GM23338 (cell line): ENCODE measurements at regions not wholly inside any gene's neighbourhood (a gene's known extent, or its start where the extent isn't known, plus 50 kb on each side); places are given as distances from the start of the nearest gene placed in this dataset.

ENCODE experiments used
- ATAC-seq: fragments of 200-7000 bp; cut with Tn5 transposase; 3 replicates; pipeline ENCODE4 v1.9.1; 2020
- DNase-seq: peaks from one replicate; pipeline ENCODE4 v3.0.0-alpha.2; 2015; ENCODE audit warnings: low spot score
- H2AFZ ChIP-seq: fragments of 200-600 bp; sonication (generic); 2 replicates; pipeline ENCODE4 v1.8.0; 2016; ENCODE audit warnings: antibody characterized with exemption, mild to moderate bottlenecking, moderate library complexity
- H3F3A ChIP-seq: fragments of 200-600 bp; sonication (generic); replicated peaks from 2 replicates; pipeline ENCODE4 v1.8.0; 2017; ENCODE audit warnings: antibody characterized with exemption, mixed run types, low read depth
- H3K27ac ChIP-seq: fragments of 200-600 bp; sonication (generic); 2 replicates; pipeline ENCODE4 v1.6.1; 2016; ENCODE audit warnings: low read depth
- H3K27me3 ChIP-seq: fragments of 200-600 bp; sonication (generic); 2 replicates; pipeline ENCODE4 v1.8.0; 2016; ENCODE audit warnings: mild to moderate bottlenecking, mixed run types, moderate library complexity; ENCODE audit not compliant: insufficient read depth
- H3K36me3 ChIP-seq: fragments of 200-600 bp; sonication (generic); 2 replicates; pipeline ENCODE4 v1.8.0; 2016; ENCODE audit warnings: mild to moderate bottlenecking; ENCODE audit not compliant: insufficient read depth
- H3K4me1 ChIP-seq: fragments of 200-600 bp; sonication (generic); 2 replicates; pipeline ENCODE4 v1.8.0; 2016; ENCODE audit warnings: mild to moderate bottlenecking, moderate library complexity; ENCODE audit not compliant: insufficient read depth
- H3K4me2 ChIP-seq: fragments of 200-600 bp; sonication (generic); 2 replicates; pipeline ENCODE4 v1.7.1; 2017; ENCODE audit warnings: mixed run types
- H3K4me3 ChIP-seq: fragments of 200-600 bp; sonication (generic); 2 replicates; pipeline ENCODE4 v1.6.1; 2016; ENCODE audit warnings: mixed run types
- H3K79me2 ChIP-seq: fragments of 200-600 bp; sonication (generic); replicated peaks from 2 replicates; pipeline ENCODE4 v1.8.0; 2017; ENCODE audit warnings: mild to moderate bottlenecking; ENCODE audit not compliant: insufficient read depth
- H3K9me2 ChIP-seq: fragments of 200-600 bp; sonication (generic); 2 replicates; pipeline ENCODE4 v1.8.0; 2017; ENCODE audit not compliant: insufficient read depth
- H4K20me1 ChIP-seq: fragments of 200-600 bp; sonication (generic); replicated peaks from 2 replicates; pipeline ENCODE4 v1.8.0; 2017; ENCODE audit warnings: mild to moderate bottlenecking; ENCODE audit not compliant: insufficient read depth
- H3K27ac Mint-ChIP-seq: 2 replicates; pipeline ENCODE4 v1.8.0; 2020; ENCODE audit warnings: inconsistent platforms, mild to moderate bottlenecking, moderate library complexity, mixed read lengths
- H3K27me3 Mint-ChIP-seq: 3 replicates; pipeline ENCODE4 v1.8.0; 2022; ENCODE audit warnings: low read depth, mild to moderate bottlenecking, moderate library complexity, mixed read lengths, inconsistent platforms; ENCODE audit not compliant: insufficient read depth, poor library complexity
- H3K36me3 Mint-ChIP-seq: 3 replicates; pipeline ENCODE4 v1.8.0; 2021; ENCODE audit warnings: low read depth, mild to moderate bottlenecking, inconsistent platforms, moderate library complexity, mixed read lengths
- H3K4me1 Mint-ChIP-seq: 3 replicates; pipeline ENCODE4 v1.8.0; 2020; ENCODE audit warnings: mild to moderate bottlenecking, inconsistent platforms, mixed read lengths
- H3K4me3 Mint-ChIP-seq: 3 replicates; pipeline ENCODE4 v1.8.0; 2021; ENCODE audit warnings: moderate library complexity, mild to moderate bottlenecking, inconsistent platforms, mixed read lengths
- H3K9me3 Mint-ChIP-seq: 3 replicates; pipeline ENCODE4 v1.8.0; 2020; ENCODE audit warnings: moderate library complexity, mild to moderate bottlenecking, inconsistent platforms, mixed read lengths
- EZH2 ChIP-seq: fragments of 200-600 bp; sonication (generic); IDR thresholded peaks from one replicate; pipeline ENCODE4 v1.8.0; 2017; ENCODE audit warnings: antibody characterized with exemption, mild to moderate bottlenecking, low read depth; ENCODE audit not compliant: unreplicated experiment
- EZH2phosphoT487 ChIP-seq: fragments of 200-600 bp; sonication (generic); IDR thresholded peaks from one replicate; pipeline ENCODE4 v1.8.1; 2018; ENCODE audit warnings: antibody characterized with exemption; ENCODE audit not compliant: unreplicated experiment
- JUNB ChIP-seq: IDR thresholded peaks from one replicate; pipeline ENCODE4 v1.6.1; 2016; ENCODE audit warnings: antibody characterized with exemption; ENCODE audit not compliant: unreplicated experiment
- NANOG ChIP-seq: IDR thresholded peaks from 2 replicates; pipeline ENCODE4 v1.6.1; 2016; ENCODE audit warnings: antibody characterized with exemption, borderline replicate concordance
- POLR2AphosphoS5 ChIP-seq: IDR thresholded peaks from 2 replicates; pipeline ENCODE4 v1.6.1; 2016; ENCODE audit warnings: antibody characterized with exemption, low read depth
- STAT1 ChIP-seq: IDR thresholded peaks from one replicate; pipeline ENCODE4 v1.6.1; 2016; ENCODE audit warnings: antibody characterized with exemption; ENCODE audit not compliant: unreplicated experiment
- ZNF114 ChIP-seq: fragments of 250-450 bp; sonication (Bioruptor Pico); IDR thresholded peaks from 2 replicates; pipeline ENCODE4 v1.5.0; 2020; ENCODE audit warnings: mild to moderate bottlenecking, moderate library complexity
- TF ChIP-seq, protein P1 (sequence below): IDR thresholded peaks from one replicate; pipeline ENCODE4 v1.6.1; 2018; ENCODE audit warnings: antibody characterized with exemption; ENCODE audit not compliant: unreplicated experiment

- Mint-ChIP-seq H3K4me3 (no peak overlapping the region), H3K9me3 (peaks cover 2% of the 10 kb centered on the region; the same call in 2 of the 3 replicates), H3K27ac (no peak overlapping the region), H3K36me3 (peaks cover 4% of the 10 kb centered on the region; the same call in 2 of the 3 replicates), H3K4me1 (peaks cover 8% of the 10 kb centered on the region), H3K27me3 (no peaks in the 10 kb centered on the region)
- no peak overlapping the region for H3K4me2 ChIP-seq
- ATAC-seq (no peak), DNase-seq (no peak)
- H3K79me2 ChIP-seq = no peaks in the 10 kb centered on the region
- no peaks in the 10 kb centered on the region for H3F3A ChIP-seq
- no peak overlapping the region for H3K27ac ChIP-seq
- H3K9me2 ChIP-seq = no peaks in the 10 kb centered on the region
- no peak overlapping the region for H3K4me3 ChIP-seq
- H4K20me1 ChIP-seq = no peaks in the 10 kb centered on the region
- H3K4me1 ChIP-seq = no peaks in the 10 kb centered on the region
- TF ChIP-seq, protein P1, sequence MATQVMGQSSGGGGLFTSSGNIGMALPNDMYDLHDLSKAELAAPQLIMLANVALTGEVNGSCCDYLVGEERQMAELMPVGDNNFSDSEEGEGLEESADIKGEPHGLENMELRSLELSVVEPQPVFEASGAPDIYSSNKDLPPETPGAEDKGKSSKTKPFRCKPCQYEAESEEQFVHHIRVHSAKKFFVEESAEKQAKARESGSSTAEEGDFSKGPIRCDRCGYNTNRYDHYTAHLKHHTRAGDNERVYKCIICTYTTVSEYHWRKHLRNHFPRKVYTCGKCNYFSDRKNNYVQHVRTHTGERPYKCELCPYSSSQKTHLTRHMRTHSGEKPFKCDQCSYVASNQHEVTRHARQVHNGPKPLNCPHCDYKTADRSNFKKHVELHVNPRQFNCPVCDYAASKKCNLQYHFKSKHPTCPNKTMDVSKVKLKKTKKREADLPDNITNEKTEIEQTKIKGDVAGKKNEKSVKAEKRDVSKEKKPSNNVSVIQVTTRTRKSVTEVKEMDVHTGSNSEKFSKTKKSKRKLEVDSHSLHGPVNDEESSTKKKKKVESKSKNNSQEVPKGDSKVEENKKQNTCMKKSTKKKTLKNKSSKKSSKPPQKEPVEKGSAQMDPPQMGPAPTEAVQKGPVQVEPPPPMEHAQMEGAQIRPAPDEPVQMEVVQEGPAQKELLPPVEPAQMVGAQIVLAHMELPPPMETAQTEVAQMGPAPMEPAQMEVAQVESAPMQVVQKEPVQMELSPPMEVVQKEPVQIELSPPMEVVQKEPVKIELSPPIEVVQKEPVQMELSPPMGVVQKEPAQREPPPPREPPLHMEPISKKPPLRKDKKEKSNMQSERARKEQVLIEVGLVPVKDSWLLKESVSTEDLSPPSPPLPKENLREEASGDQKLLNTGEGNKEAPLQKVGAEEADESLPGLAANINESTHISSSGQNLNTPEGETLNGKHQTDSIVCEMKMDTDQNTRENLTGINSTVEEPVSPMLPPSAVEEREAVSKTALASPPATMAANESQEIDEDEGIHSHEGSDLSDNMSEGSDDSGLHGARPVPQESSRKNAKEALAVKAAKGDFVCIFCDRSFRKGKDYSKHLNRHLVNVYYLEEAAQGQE = no peak
- TF ChIP-seq POLR2AphosphoS5 = no peak
- no peak for TF ChIP-seq JUNB
- no peak for TF ChIP-seq EZH2
- TF ChIP-seq ZNF114 (CRISPR knock-in tag) = no peak
- no peak for TF ChIP-seq STAT1
- no peaks in the 10 kb centered on the region for H3K27me3 ChIP-seq
- H2AFZ ChIP-seq = no peak overlapping the region
- no peaks in the 10 kb centered on the region for H3K36me3 ChIP-seq
These were observed 1869.7 kb downstream of the PCDH7 start for GRCh38 chr4:32589853-32590252.

GRCh38 chr4:32597354-32597753, 1877.2 kb downstream of the PCDH7 start:
- Histone ChIP-seq H3K9me2 (no peaks in the 10 kb centered on the region), H3K4me1 (no peaks in the 10 kb centered on the region), H3K27me3 (no peaks in the 10 kb centered on the region), H2AFZ (no peak overlapping the region), H4K20me1 (no peaks in the 10 kb centered on the region), H3K27ac (no peak overlapping the region), H3F3A (no peaks in the 10 kb centered on the region), H3K79me2 (no peaks in the 10 kb centered on the region), H3K4me3 (no peak overlapping the region), H3K4me2 (no peak overlapping the region), H3K36me3 (no peaks in the 10 kb centered on the region)
- Mint-ChIP-seq H3K4me3 (no peak overlapping the region), H3K27me3 (no peaks in the 10 kb centered on the region), H3K27ac (no peak overlapping the region), H3K9me3 (peaks cover 2% of the 10 kb centered on the region; the same call in 2 of the 3 replicates), H3K4me1 (peaks cover 2% of the 10 kb centered on the region; the same call in 1 of the 3 replicates), H3K36me3 (peaks cover 4% of the 10 kb centered on the region; the same call in 1 of the 3 replicates)
- ATAC-seq (no peak), DNase-seq (no peak)
- TF ChIP-seq STAT1 = no peak
- TF ChIP-seq ZNF114 (CRISPR knock-in tag) = no peak

DNA sequence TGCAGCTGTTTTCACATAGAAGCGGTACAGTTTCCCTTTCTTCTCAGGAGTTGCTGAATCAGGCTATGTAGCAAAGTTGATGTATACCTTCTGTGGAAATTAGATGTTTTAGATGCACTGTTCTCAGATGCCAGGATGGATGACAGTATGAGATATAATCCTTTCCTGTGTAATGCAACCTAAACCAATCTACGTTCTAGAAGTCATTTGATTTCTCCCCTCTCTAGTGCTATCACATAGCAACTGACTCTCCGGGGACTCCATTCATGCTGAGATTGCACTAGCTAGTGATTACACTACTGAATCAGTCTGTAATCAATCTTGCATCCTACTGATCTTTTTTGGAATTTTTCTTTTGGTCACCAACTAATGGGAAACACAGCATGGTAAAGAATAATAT, 1881.7 kb downstream of the PCDH7 start:
- H3K36me3 Mint-ChIP-seq = peaks cover 8% of the 10 kb centered on the region; the same call in 2 of the 3 replicates
- TF ChIP-seq EZH2phosphoT487 (no peak), JUNB (no peak), EZH2 (no peak), NANOG (no peak)

More for the DNA sequence above, 1881.7 kb downstream of the PCDH7 start:
- Histone ChIP-seq H3K4me3 (no peak overlapping the region), H3K36me3 (no peaks in the 10 kb centered on the region), H3F3A (no peaks in the 10 kb centered on the region), H3K9me2 (0 out of 2 replicates have a peak, but pooled peaks cover 5% of the 10 kb centered on the region), H3K79me2 (no peaks in the 10 kb centered on the region), H2AFZ (no peak overlapping the region), H3K4me1 (no peaks in the 10 kb centered on the region), H3K4me2 (no peak overlapping the region), H3K27ac (no peak overlapping the region), H4K20me1 (no peaks in the 10 kb centered on the region), H3K27me3 (no peaks in the 10 kb centered on the region)
- H3K4me1 Mint-ChIP-seq = no peaks in the 10 kb centered on the region
- peaks cover 10% of the 10 kb centered on the region for H3K9me3 Mint-ChIP-seq
- no peak overlapping the region for H3K27ac Mint-ChIP-seq
- no peaks in the 10 kb centered on the region for H3K27me3 Mint-ChIP-seq
- DNase-seq (no peak), ATAC-seq (no peak)
- H3K4me3 Mint-ChIP-seq = no peak overlapping the region
